Stomach (tissue), 4 donors: ENCODE measurements at regions not wholly inside any gene's neighbourhood (a gene's known extent, or its start where the extent isn't known, plus 50 kb on each side); places are given as distances from the start of the nearest gene placed in this dataset.

Experiments used
- CTCF ChIP-seq, 7 experiments: fragments of 450-650 bp in 4 of 7; fragments of 200-600 bp in 3 of 7; sonication (generic) in 3 of 7; IDR thresholded peaks; one replicate each; pipeline ENCODE4 v1.5.1; 2016 to 2019; ENCODE audit warnings: antibody characterized with exemption in 7 of 7, control low read depth in 2 of 7, mild to moderate bottlenecking in 1 of 7
- EP300 ChIP-seq: sonication (generic); formaldehyde crosslinking; IDR thresholded peaks from one replicate; pipeline ENCODE4 v1.6.1; 2017; ENCODE audit warnings: antibody characterized with exemption
- POLR2A ChIP-seq, 4 donors: fragments of 450-650 bp; IDR thresholded peaks; one replicate each; pipeline ENCODE4 v1.6.1; 2016; ENCODE audit warnings: antibody characterized with exemption in 4 of 4, control low read depth in 2 of 4, mild to moderate bottlenecking in 1 of 4, moderate library complexity in 1 of 4
- POLR2AphosphoS5 ChIP-seq, 3 donors: sonication (generic); formaldehyde crosslinking; IDR thresholded peaks; one replicate each; pipeline ENCODE4 v1.6.1; 2016; ENCODE audit warnings: antibody characterized with exemption in 3 of 3

GRCh38 chr5:27773166-27773565 is 734.8 kb upstream of the CDH9 start:
- TF ChIP-seq CTCF (IDR thresholded peaks at IDR 0.05) (no peak), POLR2A (IDR thresholded peaks at IDR 0.05) (no peak), EP300 (no peak), POLR2AphosphoS5 (IDR thresholded peaks at IDR 0.05) (no peak)
